GM12801 (cell line): ENCODE measurements at regions not wholly inside any gene's neighbourhood (a gene's known extent, or its start where the extent isn't known, plus 50 kb on each side); places are given as distances from the start of the nearest gene placed in this dataset.

Experiments
- CTCF ChIP-seq: IDR thresholded peaks from one replicate; pipeline ENCODE4 v1.5.1; 2011; ENCODE audit warnings: control low read depth; ENCODE audit not compliant: insufficient read length; ENCODE audit errors: extremely low read depth

- TF ChIP-seq CTCF = no peak
Measured at GRCh38 chr1:244337839-244338238, 113.9 kb downstream of the ADSS2 start.

- no peak for TF ChIP-seq CTCF
Measured at GRCh38 chr1:244339073-244339692, 112.5 kb downstream of the ADSS2 start.

GRCh38 chr1:244339776-244340175 is 111.9 kb downstream of the ADSS2 start:
- no peak for TF ChIP-seq CTCF

- TF ChIP-seq CTCF = no peak
Measured at GRCh38 chr1:244340396-244340795, 111.3 kb downstream of the ADSS2 start.

- TF ChIP-seq CTCF = no peak
Measured at GRCh38 chr1:244341455-244342450, 110.0 kb downstream of the ADSS2 start.

GRCh38 chr1:244344001-244344400 is 107.7 kb downstream of the ADSS2 start:
- no peak for TF ChIP-seq CTCF

- no peak for TF ChIP-seq CTCF
Measured at GRCh38 chr1:244346972-244347618, 104.6 kb downstream of the ADSS2 start.
